ENCODE measurements at regions not wholly inside any gene's neighbourhood (a gene's known extent, or its start where the extent isn't known, plus 50 kb on each side); places are given as distances from the start of the nearest gene placed in this dataset.

- WGBS, 2 donors (ENCODE audit: low coverage in 1 of 2) = 49 to 63% methylated on average over 5 to 18 of the region's 18 CpGs
- peak; percentile 15 for DNase-seq
- Histone ChIP-seq H3K27ac (peak overlapping the region; percentile 84 to 88 (median 86)), H3K4me1 (peaks cover 3 to 17% (median 13%) of the 10 kb centered on the region in 4 donors), H3K9me3 (no peaks in the 10 kb centered on the region), H3K36me3 (no peaks in the 10 kb centered on the region), H3K4me3 (peak overlapping the region; percentile 72 to 89 (median 81)), H3K27me3 (peaks cover 12% of the 10 kb centered on the region)
- intact Hi-C loops (cut with DNase I; ENCODE audit: low total_unique reads) (loop anchor here (2.0 to 10.0 kb wide), 2 partner anchors 67 to 487 kb away; partner anchors contain the start of gene ATF2), in situ Hi-C loops (cut with MboI; ENCODE audit: low pct_ligation_motif_present in 1 of 4, low pct_unique_long_range_greater_than_20kb in 1 of 4, low sequenced_read_pairs in 3 of 4) (loop anchor here in 2 of 4 donors (25.0 kb wide), 2 partner anchors 94 to 219 kb away; partner anchors contain the start of gene WIPF1 (in 1 of the 2))
- TF ChIP-seq POLR2AphosphoS5 (IDR thresholded peaks at IDR 0.05) = no peak
- TF ChIP-seq POLR2A (IDR thresholded peaks at IDR 0.05) = no peak
- no peak for TF ChIP-seq CTCF (IDR thresholded peaks at IDR 0.05)
- TF ChIP-seq EP300 (IDR thresholded peaks at IDR 0.05; ENCODE audit: low read depth) = no peak
Measured at GRCh38 chr2:174681099-174682006, 82.9 kb downstream of the CHRNA1 start.

- no peaks in the 10 kb centered on the region for H3K9me3 ChIP-seq
- in situ Hi-C loops (cut with MboI; ENCODE audit: low pct_ligation_motif_present in 1 of 4, low pct_unique_long_range_greater_than_20kb in 1 of 4, low sequenced_read_pairs in 3 of 4) = loop anchor here in 2 of 4 donors (25.0 kb wide), 2 partner anchors 93 to 218 kb away; partner anchors contain the start of gene WIPF1 (in 1 of the 2)
- peaks cover 12% of the 10 kb centered on the region for H3K27me3 ChIP-seq
- H3K27ac ChIP-seq = no peak overlapping the region
- peaks cover 3 to 17% (median 13%) of the 10 kb centered on the region in 4 donors for H3K4me1 ChIP-seq
- no peak overlapping the region for H3K4me3 ChIP-seq
- no peak for TF ChIP-seq POLR2AphosphoS5 (IDR thresholded peaks at IDR 0.05)
- TF ChIP-seq CTCF (IDR thresholded peaks at IDR 0.05) = no peak
- TF ChIP-seq POLR2A (IDR thresholded peaks at IDR 0.05) = no peak
- TF ChIP-seq EP300 (IDR thresholded peaks at IDR 0.05; ENCODE audit: low read depth) = no peak
- WGBS, 2 donors (ENCODE audit: low coverage in 1 of 2) = 57 to 59% methylated on average over 2 of the region's 2 CpGs
- H3K36me3 ChIP-seq = no peaks in the 10 kb centered on the region
- no peak for DNase-seq
- intact Hi-C loops (cut with DNase I; ENCODE audit: low total_unique reads) = loop anchor here (10.0 kb wide), 1 partner anchor 65 kb away; no protein-coding TSS in a partner anchor
Measured at GRCh38 chr2:174680221-174680620, 82.6 kb upstream of the WIPF1 start.

- Histone ChIP-seq H3K4me1 (peaks cover 3 to 15% (median 12%) of the 10 kb centered on the region in 4 donors), H3K27ac (no peak overlapping the region), H3K4me3 (no peak overlapping the region), H3K9me3 (no peaks in the 10 kb centered on the region), H3K27me3 (peaks cover 10% of the 10 kb centered on the region), H3K36me3 (no peaks in the 10 kb centered on the region)
- no peak for DNase-seq
- TF ChIP-seq EP300 (IDR thresholded peaks at IDR 0.05; ENCODE audit: low read depth) (no peak), CTCF (IDR thresholded peaks at IDR 0.05) (no peak), POLR2A (IDR thresholded peaks at IDR 0.05) (no peak), POLR2AphosphoS5 (IDR thresholded peaks at IDR 0.05) (no peak)
- 84% methylated on average over 2 of the region's 2 CpGs; no CpG with 5 or more reads in 1 of the 2 donors for WGBS, 2 donors (ENCODE audit: low coverage in 1 of 2)
- in situ Hi-C loops (cut with MboI; ENCODE audit: low pct_ligation_motif_present in 1 of 4, low pct_unique_long_range_greater_than_20kb in 1 of 4, low sequenced_read_pairs in 3 of 4) (loop anchor here in 2 of 4 donors (25.0 kb wide), 2 partner anchors 91 to 216 kb away; partner anchors contain the start of gene WIPF1 (in 1 of the 2)), intact Hi-C loops (cut with DNase I; ENCODE audit: low total_unique reads) (no loop called here)
Measured at GRCh38 chr2:174678395-174678794, 80.8 kb upstream of the WIPF1 start.

GRCh38 chr2:174675615-174676014 is 78.0 kb upstream of the WIPF1 start:
- no peaks in the 10 kb centered on the region for H3K27me3 ChIP-seq
- in situ Hi-C loops (cut with MboI; ENCODE audit: low pct_ligation_motif_present in 1 of 4, low pct_unique_long_range_greater_than_20kb in 1 of 4, low sequenced_read_pairs in 3 of 4) = loop anchor here in 2 of 4 donors (25.0 kb wide), 2 partner anchors 88 to 213 kb away; partner anchors contain the start of gene WIPF1 (in 1 of the 2)
- TF ChIP-seq POLR2AphosphoS5 (IDR thresholded peaks at IDR 0.05) = no peak
- TF ChIP-seq CTCF (IDR thresholded peaks at IDR 0.05) = no peak
- no peak for TF ChIP-seq EP300 (IDR thresholded peaks at IDR 0.05; ENCODE audit: low read depth)
- TF ChIP-seq POLR2A (IDR thresholded peaks at IDR 0.05) = no peak
- no peak overlapping the region for H3K27ac ChIP-seq
- 84 to 87% methylated on average over 5 of the region's 5 CpGs for WGBS, 2 donors (ENCODE audit: low coverage in 1 of 2)
- no peaks in the 10 kb centered on the region for H3K36me3 ChIP-seq
- no peak for DNase-seq
- no peaks in the 10 kb centered on the region for H3K9me3 ChIP-seq
- H3K4me3 ChIP-seq = no peak overlapping the region
- intact Hi-C loops (cut with DNase I; ENCODE audit: low total_unique reads) = no loop called here
- H3K4me1 ChIP-seq = peaks cover 0 to 3% (median 1%) of the 10 kb centered on the region in 4 donors
